ENCODE measurements at regions not wholly inside any gene's neighbourhood (a gene's known extent, or its start where the extent isn't known, plus 50 kb on each side); places are given as distances from the start of the nearest gene placed in this dataset.

DNA sequence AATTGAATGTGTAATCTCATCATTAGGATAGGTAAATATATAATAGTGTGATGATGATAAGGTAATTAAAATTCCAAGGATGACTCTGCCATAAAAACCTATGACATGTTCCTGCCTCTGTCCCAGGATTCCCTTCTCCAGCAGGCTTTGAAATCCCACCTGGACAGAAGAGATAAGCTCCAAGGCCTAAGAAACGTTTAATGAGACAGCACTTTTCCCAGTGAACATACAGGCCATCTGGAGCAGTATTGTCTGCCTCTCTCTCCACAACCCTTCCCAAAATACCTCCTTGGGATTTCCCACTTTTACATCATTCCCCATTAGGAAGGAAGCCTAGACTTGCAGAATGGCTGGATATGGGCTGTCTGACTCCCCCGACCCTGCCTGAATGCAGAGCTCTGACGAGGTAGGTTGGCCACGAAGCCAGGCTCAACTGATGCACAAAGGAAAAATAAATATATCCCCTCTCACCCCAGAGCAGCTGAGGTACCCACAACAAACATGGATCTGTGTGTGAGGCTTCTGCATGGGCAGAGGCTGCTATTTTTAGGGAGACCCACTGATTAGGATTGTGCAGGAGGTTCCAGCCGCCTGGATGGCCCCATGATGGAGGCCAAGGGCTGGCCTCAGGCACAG lies 71.0 kb downstream of the TMPRSS5 start:
- Histone ChIP-seq H3K4me2 (ENCODE audit: low read depth, low read length, poor library complexity, severe bottlenecking) (no peak overlapping the region), H3K79me2 (ENCODE audit: insufficient read depth, low read length) (no peaks in the 10 kb centered on the region)
- TF ChIP-seq, protein P1, sequence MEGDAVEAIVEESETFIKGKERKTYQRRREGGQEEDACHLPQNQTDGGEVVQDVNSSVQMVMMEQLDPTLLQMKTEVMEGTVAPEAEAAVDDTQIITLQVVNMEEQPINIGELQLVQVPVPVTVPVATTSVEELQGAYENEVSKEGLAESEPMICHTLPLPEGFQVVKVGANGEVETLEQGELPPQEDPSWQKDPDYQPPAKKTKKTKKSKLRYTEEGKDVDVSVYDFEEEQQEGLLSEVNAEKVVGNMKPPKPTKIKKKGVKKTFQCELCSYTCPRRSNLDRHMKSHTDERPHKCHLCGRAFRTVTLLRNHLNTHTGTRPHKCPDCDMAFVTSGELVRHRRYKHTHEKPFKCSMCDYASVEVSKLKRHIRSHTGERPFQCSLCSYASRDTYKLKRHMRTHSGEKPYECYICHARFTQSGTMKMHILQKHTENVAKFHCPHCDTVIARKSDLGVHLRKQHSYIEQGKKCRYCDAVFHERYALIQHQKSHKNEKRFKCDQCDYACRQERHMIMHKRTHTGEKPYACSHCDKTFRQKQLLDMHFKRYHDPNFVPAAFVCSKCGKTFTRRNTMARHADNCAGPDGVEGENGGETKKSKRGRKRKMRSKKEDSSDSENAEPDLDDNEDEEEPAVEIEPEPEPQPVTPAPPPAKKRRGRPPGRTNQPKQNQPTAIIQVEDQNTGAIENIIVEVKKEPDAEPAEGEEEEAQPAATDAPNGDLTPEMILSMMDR (conservative IDR thresholded peaks at IDR 0.05; ENCODE audit: low read length): no peak
- TF ChIP-seq EZH2phosphoT487 (IDR thresholded peaks at IDR 0.05; ENCODE audit: borderline replicate concordance): no peak

GRCh38 chr11:113632981-113633380 lies 73.1 kb downstream of the TMPRSS5 start:
- H3K4me2 ChIP-seq (ENCODE audit: low read depth, low read length, poor library complexity, severe bottlenecking): no peak overlapping the region
- H3K27me3 ChIP-seq (ENCODE audit: insufficient read depth, low read length, poor library complexity, severe bottlenecking): no peaks in the 10 kb centered on the region
- H3K9ac ChIP-seq (ENCODE audit: low read depth, low read length, poor library complexity, severe bottlenecking): no peak overlapping the region
- TF ChIP-seq, protein P1 (conservative IDR thresholded peaks at IDR 0.05; ENCODE audit: low read length): no peak
- TF ChIP-seq EZH2phosphoT487 (IDR thresholded peaks at IDR 0.05; ENCODE audit: borderline replicate concordance): no peak
- H3K4me3 ChIP-seq (ENCODE audit: low read length, poor library complexity, severe bottlenecking): no peak overlapping the region
- H3K79me2 ChIP-seq (ENCODE audit: insufficient read depth, low read length): no peaks in the 10 kb centered on the region
- H3K4me1 ChIP-seq (ENCODE audit: insufficient read depth, low read length, poor library complexity, severe bottlenecking): no peaks in the 10 kb centered on the region
- no peaks in the 10 kb centered on the region for H4K20me1 ChIP-seq (ENCODE audit: insufficient read depth, low read length, poor library complexity, severe bottlenecking)
- H3K9me3 ChIP-seq (ENCODE audit: insufficient read depth, low read depth, low read length): peaks cover 4% of the 10 kb centered on the region; the same call in 1 of the 2 replicates
- H3F3A ChIP-seq (ENCODE audit: low read depth): no peaks in the 10 kb centered on the region
- H3K9me2 ChIP-seq (replicated peaks; ENCODE audit: low read depth, low read length): no peaks in the 10 kb centered on the region
- no peaks in the 10 kb centered on the region for H3K36me3 ChIP-seq (ENCODE audit: insufficient read depth, low read length)
- H2AFZ ChIP-seq (ENCODE audit: low read length): no peak overlapping the region

More for the DNA sequence above, 71.0 kb downstream of the TMPRSS5 start:
- Histone ChIP-seq H3K27me3 (ENCODE audit: insufficient read depth, low read length, poor library complexity, severe bottlenecking) (no peaks in the 10 kb centered on the region), H3K9ac (ENCODE audit: low read depth, low read length, poor library complexity, severe bottlenecking) (no peak overlapping the region), H3K9me3 (ENCODE audit: insufficient read depth, low read depth, low read length) (peaks cover 4% of the 10 kb centered on the region; the same call in 1 of the 2 replicates), H2AFZ (ENCODE audit: low read length) (no peak overlapping the region), H3K36me3 (ENCODE audit: insufficient read depth, low read length) (no peaks in the 10 kb centered on the region), H3F3A (ENCODE audit: low read depth) (no peaks in the 10 kb centered on the region), H4K20me1 (ENCODE audit: insufficient read depth, low read length, poor library complexity, severe bottlenecking) (no peaks in the 10 kb centered on the region), H3K4me1 (ENCODE audit: insufficient read depth, low read length, poor library complexity, severe bottlenecking) (no peaks in the 10 kb centered on the region), H3K4me3 (ENCODE audit: low read length, poor library complexity, severe bottlenecking) (no peak overlapping the region), H3K9me2 (replicated peaks; ENCODE audit: low read depth, low read length) (no peaks in the 10 kb centered on the region)

DNA sequence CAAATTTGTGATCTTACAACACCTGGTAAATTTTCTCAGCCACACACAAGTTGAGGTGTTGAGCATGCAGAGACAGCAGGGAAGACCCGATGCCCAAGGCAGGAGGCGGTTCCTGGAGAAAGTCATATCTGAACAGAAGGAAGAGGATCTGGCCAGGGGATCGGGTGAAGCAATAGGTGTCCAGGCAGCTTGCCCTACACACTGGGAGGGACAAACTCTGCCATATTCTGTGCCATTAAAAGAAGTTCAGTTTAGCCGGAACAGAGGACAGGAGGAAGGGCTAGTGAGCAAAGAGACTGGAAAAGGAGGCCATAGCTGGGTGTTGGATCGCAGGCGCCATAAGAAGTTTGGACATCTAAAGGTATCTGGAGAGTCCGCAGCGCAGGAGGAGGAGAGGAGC lies 76.5 kb downstream of the TMPRSS5 start:
- no peaks in the 10 kb centered on the region for H3K4me1 ChIP-seq (ENCODE audit: insufficient read depth, low read length, poor library complexity, severe bottlenecking)
- H3F3A ChIP-seq (ENCODE audit: low read depth): no peaks in the 10 kb centered on the region
- no peaks in the 10 kb centered on the region for H3K27me3 ChIP-seq (ENCODE audit: insufficient read depth, low read length, poor library complexity, severe bottlenecking)
- H3K79me2 ChIP-seq (ENCODE audit: insufficient read depth, low read length): no peaks in the 10 kb centered on the region
- H3K9ac ChIP-seq (ENCODE audit: low read depth, low read length, poor library complexity, severe bottlenecking): no peak overlapping the region
- H2AFZ ChIP-seq (ENCODE audit: low read length): no peak overlapping the region
- H3K36me3 ChIP-seq (ENCODE audit: insufficient read depth, low read length): no peaks in the 10 kb centered on the region
- H3K9me3 ChIP-seq (ENCODE audit: insufficient read depth, low read depth, low read length): no peaks in the 10 kb centered on the region
- H3K4me2 ChIP-seq (ENCODE audit: low read depth, low read length, poor library complexity, severe bottlenecking): no peak overlapping the region
- TF ChIP-seq EZH2phosphoT487 (IDR thresholded peaks at IDR 0.05; ENCODE audit: borderline replicate concordance): no peak
- TF ChIP-seq, protein P1 (conservative IDR thresholded peaks at IDR 0.05; ENCODE audit: low read length): no peak
- no peaks in the 10 kb centered on the region for H4K20me1 ChIP-seq (ENCODE audit: insufficient read depth, low read length, poor library complexity, severe bottlenecking)
- H3K4me3 ChIP-seq (ENCODE audit: low read length, poor library complexity, severe bottlenecking): no peak overlapping the region
- no peaks in the 10 kb centered on the region for H3K9me2 ChIP-seq (replicated peaks; ENCODE audit: low read depth, low read length)

Measured in Loucy (cell line).